NCI-H69 (cell line): ENCODE measurements at regions not wholly inside any gene's neighbourhood (a gene's known extent, or its start where the extent isn't known, plus 50 kb on each side); places are given as distances from the start of the nearest gene placed in this dataset.
"Not testable (repeated sequence)": the region's sequence is repeated elsewhere in the genome, so short reads cannot be mapped to it uniquely, and the experiment has no call there.

Experiments
- DNase-seq: peaks from one replicate; lab custom pipeline; 2025; lab: John Stamatoyannopoulos, UW

DNA sequence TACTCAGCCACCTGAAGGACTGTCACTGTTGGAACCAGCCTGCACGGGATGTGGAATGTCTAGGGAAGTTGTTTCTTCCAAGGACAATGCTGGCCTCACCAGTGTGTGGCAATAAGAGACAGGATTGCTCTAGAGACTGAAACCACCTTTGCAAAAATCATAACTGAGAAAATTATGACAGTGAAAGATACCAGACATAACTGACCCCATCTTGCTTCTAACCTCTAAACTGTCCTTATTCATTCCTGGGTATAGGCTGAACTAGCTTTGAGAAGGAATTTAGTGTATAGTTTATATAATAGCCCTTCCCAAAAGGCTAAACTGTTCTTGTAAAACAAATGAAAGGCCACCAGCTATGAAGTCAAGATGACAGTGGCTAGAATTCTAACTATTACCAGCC, 83.6 kb downstream of the IER5 start:
- DNase-seq: no peak

GRCh38 chr1:181173761-181174447, 85.4 kb downstream of the IER5 start:
- DNase-seq: peak; percentile 54

GRCh38 chr1:181174861-181175260, 86.4 kb downstream of the IER5 start:
- no peak for DNase-seq

GRCh38 chr1:181175356-181175910, 86.9 kb downstream of the IER5 start:
- no peak for DNase-seq

GRCh38 chr1:181175955-181176354, 87.5 kb downstream of the IER5 start:
- no peak for DNase-seq

GRCh38 chr1:181178241-181178879, 89.9 kb downstream of the IER5 start:
- DNase-seq: no peak

GRCh38 chr1:181179279-181179986, 90.9 kb downstream of the IER5 start:
- peak; percentile 78 for DNase-seq

- DNase-seq: peak; percentile 97
These were observed 91.5 kb downstream of the IER5 start for GRCh38 chr1:181179987-181180365.

- DNase-seq: peak; percentile 87
These were observed 92.0 kb downstream of the IER5 start for GRCh38 chr1:181180407-181181031.

DNA sequence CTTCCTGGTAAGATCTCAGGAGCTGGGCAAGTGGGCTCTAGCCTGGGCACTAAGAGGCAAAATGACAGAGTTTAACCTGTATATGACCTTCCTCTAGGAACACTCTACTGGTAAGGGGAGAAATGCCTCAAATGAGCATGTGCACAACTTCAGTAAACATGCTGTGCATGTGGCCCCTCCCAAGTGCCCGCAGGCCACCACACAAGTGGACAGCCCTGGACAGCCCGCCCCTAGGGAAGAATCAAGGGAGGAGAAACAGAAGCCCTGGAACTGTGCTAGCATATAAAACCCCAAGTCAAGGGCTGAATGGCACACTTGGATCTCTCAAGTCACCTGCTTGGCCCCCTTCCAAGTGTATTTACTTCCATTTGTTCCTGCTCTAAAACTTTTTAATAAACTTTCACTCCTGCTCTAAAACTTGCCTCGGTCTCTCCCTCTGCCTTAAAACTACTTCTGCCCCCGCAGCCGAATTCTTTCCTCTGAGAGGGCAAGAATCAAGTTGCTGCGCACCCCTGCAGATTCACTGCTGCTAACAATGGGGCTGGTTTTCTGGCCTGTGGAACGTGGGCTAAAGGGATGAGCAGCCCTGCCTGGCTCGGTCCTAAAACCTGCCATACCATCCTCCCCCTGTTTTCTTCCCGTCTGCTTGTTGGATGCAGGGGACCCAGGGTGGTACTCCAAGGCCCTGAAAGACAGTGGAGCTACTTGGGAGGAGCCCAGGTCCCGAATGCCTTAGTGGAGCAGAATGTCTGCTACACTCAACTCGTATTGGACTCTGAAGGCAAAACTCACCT, 93.5 kb downstream of the IER5 start:
- DNase-seq: peak; percentile 51

- no peak for DNase-seq
These were observed 96.1 kb downstream of the IER5 start for GRCh38 chr1:181184621-181185020.

DNA sequence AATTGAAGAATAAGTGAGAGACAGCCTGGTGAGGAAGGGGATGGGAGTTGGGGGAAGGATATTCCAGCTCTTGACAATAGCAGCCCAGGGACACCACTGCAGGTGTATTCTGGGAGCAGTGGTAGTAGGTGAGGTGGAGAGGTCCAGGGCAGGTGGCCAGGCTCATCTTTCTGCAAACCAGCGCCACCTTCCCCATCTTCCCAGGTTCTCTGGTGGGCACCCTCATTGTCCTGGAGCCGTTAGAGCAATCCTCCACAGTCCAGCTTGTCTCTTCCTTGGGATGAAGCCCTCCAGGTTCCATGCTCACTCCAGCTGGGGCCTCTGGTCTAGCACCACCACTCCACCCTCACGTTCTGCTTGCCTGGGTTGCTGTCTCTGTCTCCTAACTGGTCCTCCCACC, 97.0 kb downstream of the IER5 start:
- no peak for DNase-seq

- DNase-seq: not testable (repeated sequence)
These were observed 97.6 kb downstream of the IER5 start for GRCh38 chr1:181186133-181186532.

DNA sequence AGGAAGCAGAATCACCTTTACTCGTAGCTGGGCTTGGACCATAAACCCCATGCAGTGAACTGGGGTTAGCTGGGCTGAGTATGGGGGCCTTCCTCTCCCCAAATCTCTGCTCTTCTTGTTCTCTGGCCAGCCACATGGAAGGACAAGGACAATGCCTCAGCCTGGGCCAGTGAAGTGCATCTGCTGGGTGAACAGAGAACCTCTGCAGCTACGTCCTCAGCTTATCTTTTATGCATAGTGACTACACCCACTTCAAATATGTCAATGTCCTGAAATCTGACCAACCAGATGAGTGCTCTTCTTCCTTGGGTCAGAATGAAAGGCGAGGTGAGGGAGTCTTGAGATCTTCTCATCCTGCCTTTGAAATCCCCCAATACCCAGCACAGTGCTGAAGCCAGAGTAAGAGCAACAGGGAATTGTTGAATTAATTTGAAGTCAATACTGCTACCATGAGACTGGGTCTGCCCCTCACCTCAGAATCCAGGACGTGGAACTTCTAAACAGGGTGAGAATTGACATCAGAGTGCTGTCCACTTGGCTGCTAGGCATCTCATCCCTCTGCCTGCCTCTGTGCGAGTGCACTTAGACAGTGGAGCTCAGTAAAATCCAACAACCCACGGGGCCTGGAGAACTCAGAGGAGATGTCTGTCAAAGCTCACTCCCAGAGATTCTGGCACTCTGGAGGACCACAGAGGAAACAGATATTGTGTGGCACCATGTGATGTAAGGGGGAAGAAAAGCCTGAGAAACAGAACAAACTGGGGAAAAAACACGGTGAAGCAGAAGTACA, 99.0 kb downstream of the IER5 start:
- DNase-seq: no peak

DNA sequence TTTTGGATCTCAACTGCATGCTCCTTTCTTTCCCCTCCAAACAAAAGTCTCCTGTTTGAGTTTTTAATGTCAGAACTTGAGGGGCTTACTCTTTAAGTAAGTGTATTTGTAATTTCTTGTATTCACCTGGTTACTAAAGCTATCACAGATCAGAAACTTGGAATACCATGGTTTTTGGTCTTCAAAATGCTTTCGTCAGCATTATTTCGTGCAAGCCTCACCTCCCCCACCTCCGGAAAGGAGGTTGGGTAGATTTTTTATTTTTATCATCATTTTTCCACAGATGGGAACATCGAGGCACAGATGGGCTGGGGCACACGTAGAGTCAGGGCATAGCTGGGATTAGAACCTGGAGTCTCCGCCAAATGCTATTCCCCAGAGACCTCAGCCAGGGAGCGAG, 100.7 kb downstream of the IER5 start:
- DNase-seq: no peak

DNA sequence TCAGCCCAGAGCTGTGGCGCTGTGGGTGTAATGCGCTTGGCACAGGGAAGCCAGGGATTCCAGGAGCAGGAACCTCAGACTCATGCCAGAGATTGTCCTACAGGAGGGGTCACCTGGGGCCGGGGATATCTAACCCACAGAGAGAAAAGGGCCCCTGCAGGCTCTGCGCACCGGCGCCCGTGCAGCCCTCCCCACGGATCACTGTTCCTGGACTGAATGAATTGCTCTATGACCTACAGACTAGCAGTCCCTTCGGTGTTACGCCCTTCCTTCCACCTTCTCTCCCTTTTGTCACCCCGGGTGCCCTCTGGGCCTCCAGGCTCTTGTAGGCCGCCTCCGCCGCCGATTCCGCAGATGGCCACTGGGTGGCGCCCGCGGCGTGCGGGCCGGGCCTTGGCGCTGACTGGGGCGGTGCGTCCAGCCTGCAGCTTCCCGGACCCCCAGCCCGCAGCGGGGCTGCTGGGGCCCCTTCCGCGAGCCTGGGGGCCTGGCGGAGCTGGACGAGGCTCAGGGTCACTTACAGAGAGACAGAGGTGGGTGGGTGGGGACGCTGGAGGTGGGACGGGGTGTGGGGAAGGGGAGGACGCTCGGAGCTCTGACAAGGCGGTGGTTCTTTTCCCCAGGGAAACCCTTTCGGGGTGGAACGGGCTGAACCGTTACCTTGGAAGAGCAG, 101.3 kb downstream of the IER5 start:
- DNase-seq: peak; percentile 83

- peak; percentile 83 for DNase-seq
These were observed 102.0 kb downstream of the IER5 start for GRCh38 chr1:181190364-181191035.

GRCh38 chr1:181191494-181192040, 103.1 kb downstream of the IER5 start:
- DNase-seq: no peak

DNA sequence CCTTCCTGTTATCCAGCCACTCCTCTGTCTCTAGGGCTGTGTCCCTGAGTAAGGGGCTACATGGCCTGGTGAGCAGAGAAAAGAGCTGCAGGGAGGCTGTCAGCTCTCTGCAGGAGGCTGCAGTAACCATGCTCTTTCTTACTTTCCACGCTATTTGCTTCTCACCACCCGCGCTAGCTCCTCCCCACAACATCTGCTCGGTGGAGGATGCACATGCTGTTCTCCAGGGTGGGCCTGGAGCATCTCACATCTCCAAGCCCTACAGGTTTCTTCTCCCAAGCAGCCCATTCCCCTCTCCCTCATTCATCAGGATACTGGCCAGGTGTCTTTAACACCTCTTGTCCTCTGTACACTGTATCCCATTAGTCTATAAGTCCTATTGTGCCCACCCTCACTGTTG, 103.8 kb downstream of the IER5 start:
- DNase-seq: peak; percentile 90
